Naive B cell (primary cell): ENCODE measurements at regions not wholly inside any gene's neighbourhood (a gene's known extent, or its start where the extent isn't known, plus 50 kb on each side); places are given as distances from the start of the nearest gene placed in this dataset.
A peak's percentile ranks its signal among the peaks of the same experiment; 100 is the strongest.

Experiments
- ATAC-seq, 2 donors: fragments of 150-1000 bp; cut with Tn5 transposase; 2 replicates each; pipeline ENCODE4 v1.10.0; 2021; ENCODE audit warnings: low read depth in 2 of 2, mild to moderate bottlenecking in 2 of 2, moderate library complexity in 2 of 2
- DNase-seq: peaks from one replicate; pipeline ENCODE4 v3.0.0; 2022
- H3K27ac Mint-ChIP-seq, 6 donors: one replicate each; pipeline ENCODE4 v1.8.0; 2020 to 2022; ENCODE audit warnings: mild to moderate bottlenecking in 6 of 6, mixed read lengths in 6 of 6, moderate library complexity in 5 of 6, inconsistent platforms in 2 of 6
- H3K27me3 Mint-ChIP-seq, 3 donors: one replicate each; pipeline ENCODE4 v1.8.0; 2021 to 2022; ENCODE audit warnings: mixed read lengths in 3 of 3, mild to moderate bottlenecking in 1 of 3
- H3K36me3 Mint-ChIP-seq, 2 donors: one replicate each; pipeline ENCODE4 v1.8.0; 2020 to 2022; ENCODE audit warnings: mixed read lengths in 2 of 2, inconsistent platforms in 1 of 2, mild to moderate bottlenecking in 1 of 2
- H3K4me1 Mint-ChIP-seq, 3 donors: one replicate each; pipeline ENCODE4 v1.8.0; 2020 to 2022; ENCODE audit warnings: mixed read lengths in 3 of 3, inconsistent platforms in 1 of 3, mild to moderate bottlenecking in 1 of 3, moderate library complexity in 1 of 3
- H3K4me3 Mint-ChIP-seq, 8 donors: one replicate each; pipeline ENCODE4 v1.8.0; 2020 to 2022; ENCODE audit warnings: mild to moderate bottlenecking in 8 of 8, mixed read lengths in 8 of 8, moderate library complexity in 8 of 8, inconsistent platforms in 2 of 8
- H3K9me3 Mint-ChIP-seq, 7 donors: one replicate each; pipeline ENCODE4 v1.8.0; 2020 to 2022; ENCODE audit warnings: mixed read lengths in 7 of 7, mild to moderate bottlenecking in 5 of 7, inconsistent platforms in 2 of 7, moderate library complexity in 1 of 7

GRCh38 chr5:165188556-165189175 is 1683.2 kb downstream of the MAT2B start:
- DNase-seq = no peak
- ATAC-seq = no peak
- H3K4me3 Mint-ChIP-seq = no peak overlapping the region
- peaks cover 0 to 5% (median 3%) of the 10 kb centered on the region in 3 donors for H3K4me1 Mint-ChIP-seq
- H3K9me3 Mint-ChIP-seq = peaks cover 0 to 7% (median 0%) of the 10 kb centered on the region in 7 donors
- H3K27ac Mint-ChIP-seq = no peak overlapping the region
- no peaks in the 10 kb centered on the region for H3K27me3 Mint-ChIP-seq
- no peaks in the 10 kb centered on the region for H3K36me3 Mint-ChIP-seq

GRCh38 chr5:165196961-165197360 is 1691.5 kb downstream of the MAT2B start:
- H3K9me3 Mint-ChIP-seq = no peaks in the 10 kb centered on the region
- DNase-seq (no peak), ATAC-seq (no peak)
- no peaks in the 10 kb centered on the region for H3K36me3 Mint-ChIP-seq
- no peaks in the 10 kb centered on the region for H3K27me3 Mint-ChIP-seq
- no peaks in the 10 kb centered on the region for H3K4me1 Mint-ChIP-seq
- H3K27ac Mint-ChIP-seq = peak overlapping the region in 2 of 6 donors; percentile 45 to 47
- no peak overlapping the region for H3K4me3 Mint-ChIP-seq

- Mint-ChIP-seq H3K36me3 (no peaks in the 10 kb centered on the region), H3K9me3 (no peaks in the 10 kb centered on the region), H3K4me3 (no peak overlapping the region), H3K27me3 (no peaks in the 10 kb centered on the region), H3K4me1 (no peaks in the 10 kb centered on the region), H3K27ac (no peak overlapping the region)
- ATAC-seq (no peak), DNase-seq (no peak)
These were observed 1696.0 kb downstream of the MAT2B start for GRCh38 chr5:165201369-165201768.

- H3K4me1 Mint-ChIP-seq = no peaks in the 10 kb centered on the region
- no peaks in the 10 kb centered on the region for H3K9me3 Mint-ChIP-seq
- no peak overlapping the region for H3K27ac Mint-ChIP-seq
- DNase-seq = no peak
- no peak overlapping the region for H3K4me3 Mint-ChIP-seq
- no peaks in the 10 kb centered on the region for H3K36me3 Mint-ChIP-seq
- H3K27me3 Mint-ChIP-seq = no peaks in the 10 kb centered on the region
- ATAC-seq = no peak
These were observed 1696.5 kb downstream of the MAT2B start for GRCh38 chr5:165201771-165202518.

GRCh38 chr5:165202519-165202910 is 1697.1 kb downstream of the MAT2B start:
- H3K27me3 Mint-ChIP-seq = no peaks in the 10 kb centered on the region
- no peak overlapping the region for H3K27ac Mint-ChIP-seq
- no peaks in the 10 kb centered on the region for H3K36me3 Mint-ChIP-seq
- H3K4me1 Mint-ChIP-seq = no peaks in the 10 kb centered on the region
- DNase-seq (no peak), ATAC-seq (no peak)
- H3K4me3 Mint-ChIP-seq = no peak overlapping the region
- no peaks in the 10 kb centered on the region for H3K9me3 Mint-ChIP-seq

- Mint-ChIP-seq H3K4me1 (no peaks in the 10 kb centered on the region), H3K4me3 (no peak overlapping the region), H3K27me3 (no peaks in the 10 kb centered on the region), H3K36me3 (no peaks in the 10 kb centered on the region), H3K27ac (no peak overlapping the region), H3K9me3 (no peaks in the 10 kb centered on the region)
- no peak for ATAC-seq
- peak; percentile 6 for DNase-seq
These were observed 1703.8 kb downstream of the MAT2B start for GRCh38 chr5:165209101-165209727.

GRCh38 chr5:165224366-165225045 is 1719.1 kb downstream of the MAT2B start:
- no peak overlapping the region for H3K4me3 Mint-ChIP-seq
- no peak for ATAC-seq
- no peaks in the 10 kb centered on the region for H3K27me3 Mint-ChIP-seq
- no peaks in the 10 kb centered on the region for H3K36me3 Mint-ChIP-seq
- H3K27ac Mint-ChIP-seq = no peak overlapping the region
- no peak for DNase-seq
- H3K9me3 Mint-ChIP-seq = no peaks in the 10 kb centered on the region
- H3K4me1 Mint-ChIP-seq = no peaks in the 10 kb centered on the region

- H3K36me3 Mint-ChIP-seq = no peaks in the 10 kb centered on the region
- no peak for DNase-seq
- H3K4me3 Mint-ChIP-seq = no peak overlapping the region
- peaks cover 0 to 7% (median 0%) of the 10 kb centered on the region in 3 donors for H3K27me3 Mint-ChIP-seq
- H3K4me1 Mint-ChIP-seq = no peaks in the 10 kb centered on the region
- H3K9me3 Mint-ChIP-seq = peaks cover 0 to 4% (median 0%) of the 10 kb centered on the region in 7 donors
- no peak for ATAC-seq
- no peak overlapping the region for H3K27ac Mint-ChIP-seq
These were observed 1722.1 kb downstream of the MAT2B start for GRCh38 chr5:165227515-165227914.

GRCh38 chr5:165228184-165228583 is 1722.8 kb downstream of the MAT2B start:
- no peaks in the 10 kb centered on the region for H3K36me3 Mint-ChIP-seq
- H3K4me3 Mint-ChIP-seq = no peak overlapping the region
- H3K4me1 Mint-ChIP-seq = no peaks in the 10 kb centered on the region
- ATAC-seq = no peak
- H3K27ac Mint-ChIP-seq = no peak overlapping the region
- H3K27me3 Mint-ChIP-seq = peaks cover 0 to 7% (median 0%) of the 10 kb centered on the region in 3 donors
- DNase-seq = no peak
- H3K9me3 Mint-ChIP-seq = peaks cover 0 to 4% (median 0%) of the 10 kb centered on the region in 7 donors

GRCh38 chr5:165231821-165232508 is 1726.5 kb downstream of the MAT2B start:
- H3K4me1 Mint-ChIP-seq = no peaks in the 10 kb centered on the region
- H3K4me3 Mint-ChIP-seq = no peak overlapping the region
- ATAC-seq (no peak), DNase-seq (no peak)
- no peak overlapping the region for H3K27ac Mint-ChIP-seq
- H3K27me3 Mint-ChIP-seq = peaks cover 0 to 7% (median 0%) of the 10 kb centered on the region in 3 donors
- H3K9me3 Mint-ChIP-seq = peaks cover 2 to 9% (median 4%) of the 10 kb centered on the region in 7 donors
- no peaks in the 10 kb centered on the region for H3K36me3 Mint-ChIP-seq

- Mint-ChIP-seq H3K27ac (no peak overlapping the region), H3K9me3 (peaks cover 2 to 9% (median 4%) of the 10 kb centered on the region in 7 donors), H3K4me3 (no peak overlapping the region), H3K4me1 (no peaks in the 10 kb centered on the region), H3K27me3 (peaks cover 0 to 7% (median 0%) of the 10 kb centered on the region in 3 donors), H3K36me3 (no peaks in the 10 kb centered on the region)
- ATAC-seq (no peak), DNase-seq (no peak)
These were observed 1727.2 kb downstream of the MAT2B start for GRCh38 chr5:165232509-165233028.

- Mint-ChIP-seq H3K36me3 (no peaks in the 10 kb centered on the region), H3K27ac (no peak overlapping the region), H3K27me3 (no peaks in the 10 kb centered on the region), H3K4me3 (no peak overlapping the region), H3K9me3 (peaks cover 0 to 2% (median 0%) of the 10 kb centered on the region in 7 donors), H3K4me1 (no peaks in the 10 kb centered on the region)
- DNase-seq = no peak
- ATAC-seq = no peak
These were observed 1736.4 kb downstream of the MAT2B start for GRCh38 chr5:165241811-165242210.

GRCh38 chr5:165242646-165243045 is 1737.2 kb downstream of the MAT2B start:
- ATAC-seq = no peak
- Mint-ChIP-seq H3K4me3 (no peak overlapping the region), H3K9me3 (peaks cover 0 to 2% (median 0%) of the 10 kb centered on the region in 7 donors), H3K27ac (no peak overlapping the region), H3K27me3 (no peaks in the 10 kb centered on the region), H3K4me1 (no peaks in the 10 kb centered on the region), H3K36me3 (no peaks in the 10 kb centered on the region)
- DNase-seq = no peak
